ENCODE measurements at regions not wholly inside any gene's neighbourhood (a gene's known extent, or its start where the extent isn't known, plus 50 kb on each side); places are given as distances from the start of the nearest gene placed in this dataset.
A peak's percentile ranks its signal among the peaks of the same experiment; 100 is the strongest.

DNA sequence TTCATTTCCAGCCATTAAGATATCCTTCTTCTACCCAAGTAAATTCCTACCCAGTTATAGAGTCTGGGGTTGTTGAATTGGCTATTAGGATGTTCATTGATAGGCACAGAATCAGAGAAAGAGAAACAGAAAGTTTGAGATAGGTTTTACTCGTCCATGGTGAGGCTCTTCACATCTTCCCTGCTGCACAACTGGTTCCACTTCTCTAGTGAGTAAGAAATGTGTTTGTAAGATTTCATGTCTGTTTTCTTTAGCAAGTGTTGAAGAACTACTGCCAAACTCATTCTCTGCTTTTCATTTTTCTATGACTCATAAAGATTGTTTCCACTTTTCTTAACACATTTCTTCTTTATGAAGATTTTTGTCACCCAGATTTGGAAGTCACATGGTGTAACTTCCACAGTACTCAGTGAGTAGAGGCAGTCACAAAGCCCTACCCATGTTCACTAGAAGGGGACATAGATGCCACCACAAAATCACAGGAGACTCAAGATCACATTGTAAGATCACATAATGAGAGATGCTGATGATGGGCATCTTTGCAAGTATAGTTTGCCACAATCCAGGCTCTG lies 152.3 kb downstream of the SNX7 start:
- DNase-seq, result no peak

DNA sequence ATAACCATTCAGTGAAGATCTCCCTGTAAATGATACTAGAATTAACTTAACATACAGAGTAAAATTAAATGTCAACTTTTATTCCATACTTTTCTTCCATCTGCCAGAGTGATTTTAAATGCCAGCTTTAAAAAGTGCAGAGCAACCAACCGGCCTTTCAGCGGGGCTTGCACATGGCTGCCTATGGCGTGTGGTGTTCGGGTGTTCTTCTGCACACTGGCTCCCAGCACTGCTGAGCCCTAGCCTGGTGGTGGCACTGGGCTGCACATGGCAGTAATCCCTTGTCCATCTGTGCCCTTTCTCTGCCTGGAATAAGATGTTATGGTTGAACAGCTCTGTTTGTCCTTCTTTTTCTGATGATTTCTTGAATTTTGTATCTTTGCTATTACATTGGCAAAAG lies 156.3 kb downstream of the SNX7 start:
- DNase-seq, result no peak

DNA sequence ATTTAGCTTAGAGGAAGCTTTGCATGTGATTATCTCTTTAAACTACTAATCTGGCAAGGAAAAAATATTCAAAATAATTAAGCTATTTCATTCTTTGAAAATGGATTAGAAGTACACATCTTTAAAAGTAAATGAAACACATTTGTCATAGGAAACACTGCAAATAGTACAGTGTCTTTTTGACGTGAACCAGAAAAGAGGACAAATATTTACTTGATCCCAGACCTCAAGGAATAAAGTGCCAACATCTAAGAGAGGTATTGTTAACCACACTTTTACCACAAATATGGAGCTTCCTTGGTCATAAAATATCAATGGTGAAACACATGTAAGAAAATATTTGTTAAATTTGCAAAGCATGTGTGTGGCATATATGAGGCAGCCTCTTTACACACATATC lies 159.9 kb downstream of the SNX7 start:
- DNase-seq, result no peak

DNA sequence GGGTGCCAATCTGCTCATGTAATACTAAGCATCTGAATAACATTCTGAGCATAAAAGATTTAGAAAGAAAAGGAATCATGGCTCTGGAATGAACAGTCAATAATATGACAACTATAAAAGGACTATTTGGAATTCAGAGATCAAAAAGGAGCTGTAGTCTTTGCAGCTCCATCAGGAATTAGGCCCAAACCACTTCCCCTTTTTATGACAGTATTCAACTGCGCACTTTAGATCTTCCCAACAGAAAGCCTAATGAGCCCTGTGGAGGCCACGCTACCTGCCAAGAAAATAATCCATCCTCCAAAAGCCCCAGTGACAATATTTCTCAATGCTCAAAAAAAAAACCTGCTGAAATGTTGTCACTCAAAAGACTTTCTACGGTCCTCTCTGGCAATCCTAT lies 163.2 kb downstream of the SNX7 start:
- DNase-seq, result peak; percentile 28

DNA sequence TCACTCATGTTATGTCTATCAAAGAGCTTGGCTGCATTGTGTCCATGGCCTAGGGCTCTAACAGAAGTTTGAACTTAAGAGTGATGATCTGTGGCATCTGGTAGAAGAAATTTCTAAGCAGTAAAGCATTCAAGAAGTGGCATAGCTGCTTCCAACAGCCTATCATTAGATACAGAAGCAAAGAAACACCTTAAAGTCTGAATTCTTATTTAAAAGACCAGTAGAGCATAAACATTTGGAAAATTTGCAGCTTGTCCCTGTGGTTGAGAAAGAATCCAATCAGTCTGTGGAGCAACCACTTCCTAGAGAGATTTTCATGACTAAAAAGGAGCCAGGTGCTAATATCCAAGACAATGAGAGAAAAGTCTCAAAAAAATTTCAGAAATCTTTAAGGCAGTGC lies 165.5 kb downstream of the SNX7 start:
- DNase-seq, result no peak

DNA sequence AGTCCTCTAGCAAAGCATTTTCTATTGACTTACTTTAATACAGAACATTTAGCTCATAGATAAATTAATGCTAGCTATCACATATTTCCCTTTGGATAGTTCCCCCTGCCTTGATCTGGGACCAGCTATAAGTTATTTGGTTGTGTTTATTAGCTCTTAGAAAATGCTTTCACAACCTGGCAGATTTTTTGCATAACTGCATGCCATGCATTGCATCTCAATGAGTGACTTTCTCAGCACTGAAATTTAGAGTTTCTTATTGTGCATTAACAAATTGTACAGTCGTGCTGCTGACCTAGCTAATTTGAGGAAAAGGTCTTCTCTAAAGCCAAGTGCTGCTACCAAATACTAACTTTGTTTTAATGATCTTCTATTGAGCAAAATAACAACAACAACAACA lies 164.8 kb downstream of the PLPPR5 start:
- no peak for DNase-seq
